ENCODE measurements at regions not wholly inside any gene's neighbourhood (a gene's known extent, or its start where the extent isn't known, plus 50 kb on each side); places are given as distances from the start of the nearest gene placed in this dataset.

- intact Hi-C loops (cut with micrococcal nuclease; ENCODE audit: unreplicated experiment): no loop called here
- Mint-ChIP-seq H3K4me1 (ENCODE audit: low read depth, unreplicated experiment) (no peaks in the 10 kb centered on the region), H3K27ac (ENCODE audit: unreplicated experiment) (no peak overlapping the region), H3K36me3 (ENCODE audit: insufficient read depth, unreplicated experiment) (no peaks in the 10 kb centered on the region), H3K4me3 (ENCODE audit: low read depth, unreplicated experiment) (no peak overlapping the region), H3K9me3 (ENCODE audit: low read depth, unreplicated experiment) (peaks cover 14% of the 10 kb centered on the region), H3K27me3 (ENCODE audit: unreplicated experiment) (no peaks in the 10 kb centered on the region)
- CTCF ChIA-PET: no interaction called here
- no peak for DNase-seq
- TF ChIP-seq CTCF (IDR thresholded peaks at IDR 0.05; ENCODE audit: unreplicated experiment): no peak
- BruUV-seq (replicated peaks): no TSS peak
Measured at GRCh38 chr14:46147452-46147851, 504.1 kb downstream of the RPL10L start.

- H3K36me3 Mint-ChIP-seq (ENCODE audit: insufficient read depth, unreplicated experiment): no peaks in the 10 kb centered on the region
- H3K27me3 Mint-ChIP-seq (ENCODE audit: unreplicated experiment): no peaks in the 10 kb centered on the region
- H3K4me1 Mint-ChIP-seq (ENCODE audit: low read depth, unreplicated experiment): no peaks in the 10 kb centered on the region
- DNase-seq: no peak
- peaks cover 14% of the 10 kb centered on the region for H3K9me3 Mint-ChIP-seq (ENCODE audit: low read depth, unreplicated experiment)
- no peak for TF ChIP-seq CTCF (IDR thresholded peaks at IDR 0.05; ENCODE audit: unreplicated experiment)
- no peak overlapping the region for H3K27ac Mint-ChIP-seq (ENCODE audit: unreplicated experiment)
- no TSS peak for BruUV-seq (replicated peaks)
- intact Hi-C loops (cut with micrococcal nuclease; ENCODE audit: unreplicated experiment): no loop called here
- no peak overlapping the region for H3K4me3 Mint-ChIP-seq (ENCODE audit: low read depth, unreplicated experiment)
- CTCF ChIA-PET: no interaction called here
Measured at GRCh38 chr14:46147024-46147423, 504.6 kb downstream of the RPL10L start.

- intact Hi-C loops (cut with micrococcal nuclease; ENCODE audit: unreplicated experiment): no loop called here
- no peaks in the 10 kb centered on the region for H3K27me3 Mint-ChIP-seq (ENCODE audit: unreplicated experiment)
- no peak for TF ChIP-seq CTCF (IDR thresholded peaks at IDR 0.05; ENCODE audit: unreplicated experiment)
- no peak overlapping the region for H3K4me3 Mint-ChIP-seq (ENCODE audit: low read depth, unreplicated experiment)
- H3K36me3 Mint-ChIP-seq (ENCODE audit: insufficient read depth, unreplicated experiment): no peaks in the 10 kb centered on the region
- H3K4me1 Mint-ChIP-seq (ENCODE audit: low read depth, unreplicated experiment): no peaks in the 10 kb centered on the region
- no TSS peak for BruUV-seq (replicated peaks)
- no peak overlapping the region for H3K27ac Mint-ChIP-seq (ENCODE audit: unreplicated experiment)
- peaks cover 19% of the 10 kb centered on the region for H3K9me3 Mint-ChIP-seq (ENCODE audit: low read depth, unreplicated experiment)
- CTCF ChIA-PET: no interaction called here
- no peak for DNase-seq
Measured at GRCh38 chr14:46140445-46140844, 511.1 kb downstream of the RPL10L start.

GRCh38 chr14:46139649-46140048 is 511.9 kb downstream of the RPL10L start:
- peaks cover 22% of the 10 kb centered on the region for H3K9me3 Mint-ChIP-seq (ENCODE audit: low read depth, unreplicated experiment)
- intact Hi-C loops (cut with micrococcal nuclease; ENCODE audit: unreplicated experiment): no loop called here
- no peak for DNase-seq
- no peaks in the 10 kb centered on the region for H3K27me3 Mint-ChIP-seq (ENCODE audit: unreplicated experiment)
- no peaks in the 10 kb centered on the region for H3K4me1 Mint-ChIP-seq (ENCODE audit: low read depth, unreplicated experiment)
- no peaks in the 10 kb centered on the region for H3K36me3 Mint-ChIP-seq (ENCODE audit: insufficient read depth, unreplicated experiment)
- TF ChIP-seq CTCF (IDR thresholded peaks at IDR 0.05; ENCODE audit: unreplicated experiment): no peak
- BruUV-seq (replicated peaks): no TSS peak
- no peak overlapping the region for H3K27ac Mint-ChIP-seq (ENCODE audit: unreplicated experiment)
- H3K4me3 Mint-ChIP-seq (ENCODE audit: low read depth, unreplicated experiment): no peak overlapping the region
- CTCF ChIA-PET: no interaction called here

- BruUV-seq (replicated peaks): no TSS peak
- intact Hi-C loops (cut with micrococcal nuclease; ENCODE audit: unreplicated experiment): no loop called here
- Mint-ChIP-seq H3K27me3 (ENCODE audit: unreplicated experiment) (no peaks in the 10 kb centered on the region), H3K27ac (ENCODE audit: unreplicated experiment) (no peak overlapping the region), H3K36me3 (ENCODE audit: insufficient read depth, unreplicated experiment) (no peaks in the 10 kb centered on the region), H3K9me3 (ENCODE audit: low read depth, unreplicated experiment) (peaks cover 23% of the 10 kb centered on the region), H3K4me3 (ENCODE audit: low read depth, unreplicated experiment) (no peak overlapping the region), H3K4me1 (ENCODE audit: low read depth, unreplicated experiment) (no peaks in the 10 kb centered on the region)
- CTCF ChIA-PET: no interaction called here
- TF ChIP-seq CTCF (IDR thresholded peaks at IDR 0.05; ENCODE audit: unreplicated experiment): no peak
- DNase-seq: no peak
Measured at GRCh38 chr14:46137786-46138185, 513.8 kb downstream of the RPL10L start.

All from Calu3 (cell line).